GM12891 (cell line): ENCODE measurements at regions not wholly inside any gene's neighbourhood (a gene's known extent, or its start where the extent isn't known, plus 50 kb on each side); places are given as distances from the start of the nearest gene placed in this dataset.

Experiments used
- DNase-seq: peaks from one replicate; pipeline ENCODE4 v3.0.0; 2011; ENCODE audit warnings: low spot score; ENCODE audit not compliant: insufficient read length
- FAIRE-seq: peaks from 2 replicates; lab custom pipeline; 2011; peaks lifted over from hg19 to GRCh38; lab: Jason Lieb, UNC
- PAX5 ChIP-seq: IDR thresholded peaks from 2 replicates; pipeline ENCODE4 v1.6.1; 2011; ENCODE audit warnings: low read length, moderate library complexity, mild to moderate bottlenecking; ENCODE audit not compliant: insufficient read depth, severe bottlenecking
- POLR2A ChIP-seq: IDR thresholded peaks from 2 replicates; pipeline ENCODE4 v1.6.1; 2011; ENCODE audit warnings: low read depth, low read length, control low read depth
- POLR2AphosphoS5 ChIP-seq: IDR thresholded peaks from 2 replicates; pipeline ENCODE4 v1.6.1; 2011; ENCODE audit warnings: low read depth, low read length, control low read depth
- POU2F2 ChIP-seq: IDR thresholded peaks from 2 replicates; pipeline ENCODE4 v1.6.1; 2011; ENCODE audit warnings: low read depth, mild to moderate bottlenecking, control low read depth, low read length, moderate library complexity
- SPI1 ChIP-seq: IDR thresholded peaks from 2 replicates; pipeline ENCODE4 v1.6.1; 2011; ENCODE audit warnings: low read depth, low read length, control low read depth
- TAF1 ChIP-seq: IDR thresholded peaks from 2 replicates; pipeline ENCODE4 v1.6.1; 2011; ENCODE audit warnings: low read depth, low read length, control low read depth

GRCh38 chr2:76288146-76288545 lies 577.4 kb upstream of the GCFC2 start:
- DNase-seq (no peak), FAIRE-seq (no peak)
- TF ChIP-seq POLR2A (no peak), PAX5 (no peak)

GRCh38 chr2:76283350-76283749 lies 572.6 kb upstream of the GCFC2 start:
- no peak for TF ChIP-seq PAX5
- TF ChIP-seq POU2F2, result no peak
- TF ChIP-seq SPI1, result no peak
- TF ChIP-seq POLR2A, result no peak
- no peak for TF ChIP-seq POLR2AphosphoS5
- no peak for TF ChIP-seq TAF1
- DNase-seq (no peak), FAIRE-seq (no peak)

GRCh38 chr2:76281156-76281841 lies 570.6 kb upstream of the GCFC2 start:
- FAIRE-seq (no peak), DNase-seq (no peak)
- TF ChIP-seq TAF1 (no peak), POLR2A (no peak), SPI1 (no peak), POLR2AphosphoS5 (no peak), POU2F2 (no peak), PAX5 (no peak)

- TF ChIP-seq TAF1 (no peak), POLR2A (no peak), POLR2AphosphoS5 (no peak), PAX5 (no peak), POU2F2 (no peak), SPI1 (no peak)
- FAIRE-seq, result no peak
Observed at GRCh38 chr2:76280686-76281085, 570.0 kb upstream of the GCFC2 start.

GRCh38 chr2:76279142-76279541 lies 568.4 kb upstream of the GCFC2 start:
- DNase-seq, result no peak
- TF ChIP-seq SPI1 (no peak), POLR2AphosphoS5 (no peak), POU2F2 (no peak), POLR2A (no peak), TAF1 (no peak), PAX5 (no peak)
- FAIRE-seq, result no peak

More at GRCh38 chr2:76280686-76281085, 570.0 kb upstream of the GCFC2 start:
- no peak for DNase-seq

DNA sequence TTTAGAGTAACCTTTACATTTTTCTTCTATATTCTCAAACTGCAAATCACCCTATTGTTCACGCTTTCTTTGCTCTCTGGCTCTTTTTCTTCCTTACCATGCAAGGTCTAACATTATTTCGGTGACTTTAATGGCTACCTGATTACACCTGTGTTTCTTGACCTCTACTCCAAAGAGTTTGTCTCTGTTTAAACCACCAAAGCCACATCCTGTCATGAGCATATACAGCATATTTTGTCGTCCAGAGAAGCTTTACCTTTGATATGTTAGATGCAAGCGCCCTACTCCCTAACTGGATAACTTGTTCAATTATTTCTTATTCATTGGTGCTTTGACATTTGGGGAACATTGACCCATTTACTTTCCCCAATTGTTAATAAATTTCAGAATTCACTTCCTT lies 565.1 kb upstream of the GCFC2 start:
- TF ChIP-seq PAX5 (no peak), SPI1 (no peak), POLR2A (no peak), POU2F2 (no peak), POLR2AphosphoS5 (no peak), TAF1 (no peak)
- no peak for FAIRE-seq
- DNase-seq, result no peak

- DNase-seq (no peak), FAIRE-seq (no peak)
- TF ChIP-seq TAF1, result no peak
- no peak for TF ChIP-seq POLR2AphosphoS5
- no peak for TF ChIP-seq SPI1
- TF ChIP-seq PAX5, result no peak
- TF ChIP-seq POU2F2, result no peak
- TF ChIP-seq POLR2A, result no peak
Observed at GRCh38 chr2:76274676-76275075, 564.0 kb upstream of the GCFC2 start.

DNA sequence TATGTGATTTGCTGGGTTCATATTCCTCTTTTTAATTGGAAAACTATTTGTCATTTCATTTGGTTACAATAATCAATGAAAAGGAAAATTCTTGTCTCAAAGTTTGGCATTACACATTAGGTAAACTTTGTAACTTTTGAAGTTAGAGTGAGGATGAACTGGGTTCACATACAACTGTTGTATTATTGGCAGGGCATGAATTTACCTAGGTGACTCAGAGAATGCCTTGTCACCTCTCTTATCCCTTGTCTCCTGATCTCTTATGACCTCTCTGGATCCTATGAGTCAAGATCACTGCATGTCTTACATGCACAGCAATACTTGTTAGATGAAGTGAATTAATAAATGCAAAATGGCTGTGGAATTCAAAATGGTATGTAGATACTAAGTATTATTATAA lies 563.4 kb upstream of the GCFC2 start:
- FAIRE-seq (no peak), DNase-seq (no peak)
- TF ChIP-seq PAX5, result no peak
- no peak for TF ChIP-seq POLR2A
- TF ChIP-seq POLR2AphosphoS5, result no peak
- TF ChIP-seq SPI1, result no peak
- TF ChIP-seq POU2F2, result no peak
- TF ChIP-seq TAF1, result no peak

- FAIRE-seq (no peak), DNase-seq (no peak)
- no peak for TF ChIP-seq PAX5
Observed at GRCh38 chr2:76270096-76270710, 559.5 kb upstream of the GCFC2 start.

GRCh38 chr2:76268902-76269620 lies 558.3 kb upstream of the GCFC2 start:
- DNase-seq (no peak), FAIRE-seq (no peak)
- no peak for TF ChIP-seq POU2F2
- TF ChIP-seq POLR2AphosphoS5, result no peak
- no peak for TF ChIP-seq SPI1
- TF ChIP-seq PAX5, result no peak
- no peak for TF ChIP-seq TAF1
